Colon (tissue), 2 donors: ENCODE measurements at regions not wholly inside any gene's neighbourhood (a gene's known extent, or its start where the extent isn't known, plus 50 kb on each side); places are given as distances from the start of the nearest gene placed in this dataset.

Experiments used
- FAIRE-seq: peaks from 2 replicates; lab custom pipeline; 2012; peaks lifted over from hg19 to GRCh38; lab: Jason Lieb, UNC
- donor health status: control.
- donor health status: control.

DNA sequence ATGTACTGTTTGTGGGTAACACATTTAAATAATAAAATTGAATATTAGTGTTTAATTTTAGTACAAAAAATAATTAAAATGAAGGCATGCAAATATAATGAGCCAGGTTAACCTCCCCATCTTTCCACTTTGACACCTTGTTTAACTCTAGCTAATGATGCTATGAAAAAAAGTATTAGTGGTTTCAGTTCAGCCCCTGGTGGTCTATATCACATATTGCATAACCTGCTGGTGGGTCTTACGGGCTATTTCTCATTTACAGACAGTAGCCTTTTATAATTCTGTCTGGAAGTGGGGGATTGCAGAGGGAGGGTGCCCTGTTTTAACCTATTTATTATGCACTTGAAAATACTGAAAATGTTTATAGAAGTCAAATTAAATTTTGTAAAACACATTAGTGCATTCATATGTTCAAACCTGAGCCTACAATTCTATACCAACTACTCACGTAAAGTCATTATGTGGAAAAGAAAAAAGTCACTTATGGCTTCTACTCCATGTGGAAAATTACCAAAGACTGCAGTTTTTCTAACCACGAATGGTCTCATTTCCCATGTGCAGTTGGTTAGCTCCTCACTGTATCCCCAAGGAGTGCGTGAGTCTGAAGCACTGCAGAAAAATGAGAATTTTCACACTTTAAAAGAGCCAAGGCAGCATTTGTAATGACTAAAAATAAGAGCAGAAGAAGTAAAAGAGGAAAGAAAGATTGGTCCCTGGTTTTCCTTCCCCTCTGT lies 381.0 kb downstream of the MTX2 start:
- FAIRE-seq, result no peak

GRCh38 chr2:176650838-176651555 lies 381.8 kb downstream of the MTX2 start:
- no peak for FAIRE-seq

GRCh38 chr2:176652300-176653182 lies 383.3 kb downstream of the MTX2 start:
- no peak for FAIRE-seq

DNA sequence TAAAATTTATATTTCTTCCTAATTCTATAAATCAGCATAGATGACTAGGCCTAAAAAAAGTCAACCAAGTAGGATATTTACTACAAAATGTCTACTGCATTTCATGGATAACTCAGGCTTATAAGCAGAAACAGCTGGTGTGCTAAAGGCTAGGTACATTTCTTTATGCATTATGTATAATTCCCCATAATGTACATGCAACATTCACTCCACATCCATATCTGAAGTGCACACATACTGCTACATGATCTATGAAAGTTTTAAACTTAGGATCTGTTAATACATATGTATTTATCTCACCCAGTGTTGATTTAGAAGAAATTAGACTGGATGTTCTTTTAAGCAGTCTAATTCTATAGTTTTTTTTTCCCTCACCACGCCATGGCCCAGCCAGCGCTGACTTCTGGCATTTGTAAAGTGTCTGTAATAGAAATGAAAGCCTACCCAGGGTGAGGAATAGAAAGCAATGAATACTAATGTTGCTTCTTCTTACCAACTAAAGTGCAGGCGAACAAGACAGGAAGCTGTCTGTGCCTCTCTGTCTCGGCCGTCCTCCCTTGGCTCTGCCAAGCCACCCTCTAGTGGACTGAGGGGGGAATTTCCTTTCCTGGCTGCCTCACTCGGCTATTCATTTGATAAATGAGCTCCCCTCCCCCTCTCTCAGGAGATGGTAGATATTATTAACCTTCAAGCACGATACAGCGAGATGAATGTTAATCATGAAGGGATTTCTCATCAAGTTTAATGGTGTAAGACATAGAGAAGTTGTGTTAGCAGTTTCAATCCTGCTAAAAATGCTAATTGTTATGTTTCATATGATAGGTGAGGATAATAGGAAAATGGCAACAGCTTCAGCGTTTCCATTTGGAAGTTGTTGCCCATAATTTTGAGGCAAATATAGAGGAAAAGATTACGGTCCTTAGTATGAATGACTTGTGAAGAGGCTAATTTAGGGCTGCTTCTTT lies 384.5 kb downstream of the MTX2 start:
- FAIRE-seq, result no peak

DNA sequence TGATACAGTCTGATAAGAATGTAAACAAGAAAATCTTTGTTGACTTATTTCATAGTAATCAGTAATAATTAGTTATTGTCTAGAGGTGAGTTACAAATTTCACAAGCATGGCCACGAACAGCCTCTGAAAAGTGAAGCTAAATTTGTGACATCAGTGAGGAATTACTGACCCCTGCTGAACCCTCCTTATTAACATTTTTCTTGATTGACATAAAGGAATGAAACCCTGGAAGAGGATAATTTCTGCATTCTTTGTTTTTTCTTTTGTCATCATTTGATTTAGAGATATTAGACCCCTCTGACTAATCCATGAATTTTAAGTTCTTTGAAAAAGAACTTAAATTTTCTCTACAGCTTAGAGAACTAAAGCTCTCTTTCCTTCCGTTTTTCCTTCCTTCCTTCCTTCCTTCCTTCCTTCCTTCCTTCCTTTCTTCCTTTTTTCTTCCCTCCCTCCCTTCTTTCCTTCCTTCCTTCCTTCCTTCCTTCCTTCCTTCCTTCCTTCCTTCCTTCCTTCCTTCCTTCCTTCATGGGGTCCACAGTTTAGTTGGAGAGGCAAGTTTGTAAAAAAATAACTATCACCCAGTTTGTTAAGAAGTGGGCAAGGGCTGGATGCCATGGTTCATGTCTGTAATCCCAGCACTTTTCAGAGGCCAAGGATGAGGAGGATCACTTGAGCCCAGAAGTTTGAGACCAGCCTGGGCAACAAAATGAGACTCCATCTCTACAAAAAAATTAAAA lies 387.0 kb downstream of the MTX2 start:
- FAIRE-seq, result no peak

GRCh38 chr2:176656776-176657140 lies 387.5 kb downstream of the MTX2 start:
- no peak for FAIRE-seq

DNA sequence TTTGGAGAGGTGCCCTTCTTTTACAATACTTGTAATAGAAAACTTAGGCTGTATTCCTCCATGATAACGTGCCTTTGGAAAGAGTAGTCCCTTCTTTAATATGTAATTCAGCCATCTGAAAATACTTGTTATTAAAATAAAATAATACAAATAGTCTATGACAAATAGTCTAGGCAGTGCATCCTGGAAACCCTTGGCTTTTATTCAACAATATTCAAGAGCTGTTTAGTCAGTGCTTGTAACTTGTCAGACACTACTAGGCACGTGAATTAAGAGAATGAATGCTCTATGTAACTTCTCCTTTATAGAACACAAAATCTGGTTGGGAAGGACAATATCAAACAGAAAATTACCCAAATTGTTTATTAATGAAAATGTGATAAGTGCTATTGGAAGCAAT lies 388.2 kb downstream of the MTX2 start:
- FAIRE-seq, result no peak

DNA sequence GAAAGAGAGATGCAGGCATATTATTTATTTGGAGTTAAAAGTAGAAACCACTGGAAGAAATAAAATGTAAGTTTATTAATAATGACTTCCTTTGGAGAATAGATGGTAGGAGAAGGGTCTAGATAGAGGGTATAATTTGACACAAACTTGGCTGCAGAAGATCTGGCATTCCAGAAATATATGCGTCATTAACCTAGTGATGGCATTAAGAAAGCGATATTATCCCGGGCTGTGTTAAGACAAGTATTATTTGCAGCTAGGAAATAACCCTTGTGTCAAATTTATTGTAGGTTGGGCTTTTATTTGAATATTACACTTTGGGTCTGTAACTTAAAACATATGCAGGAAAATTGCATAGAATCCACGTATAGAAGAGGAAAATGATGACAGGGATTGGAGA lies 389.5 kb downstream of the MTX2 start:
- no peak for FAIRE-seq

DNA sequence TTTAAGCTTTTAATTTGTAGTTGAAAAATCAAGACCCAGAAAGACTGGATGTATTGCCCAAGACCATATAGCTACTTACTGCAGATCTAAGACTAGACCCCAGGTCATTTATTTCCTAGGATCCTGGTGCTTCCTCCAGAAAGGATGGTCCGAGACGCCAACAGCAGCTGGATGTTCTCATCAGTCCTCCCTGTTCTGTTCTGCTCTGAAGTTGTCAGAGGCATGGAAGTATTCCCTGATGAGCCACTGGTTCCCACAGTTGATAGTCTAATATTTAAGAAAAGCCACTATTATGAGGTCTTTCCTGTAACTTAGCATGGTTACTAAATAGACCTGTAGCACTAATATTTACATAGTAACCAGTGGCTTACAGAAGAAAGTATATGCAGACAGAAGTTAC lies 393.5 kb downstream of the MTX2 start:
- no peak for FAIRE-seq

DNA sequence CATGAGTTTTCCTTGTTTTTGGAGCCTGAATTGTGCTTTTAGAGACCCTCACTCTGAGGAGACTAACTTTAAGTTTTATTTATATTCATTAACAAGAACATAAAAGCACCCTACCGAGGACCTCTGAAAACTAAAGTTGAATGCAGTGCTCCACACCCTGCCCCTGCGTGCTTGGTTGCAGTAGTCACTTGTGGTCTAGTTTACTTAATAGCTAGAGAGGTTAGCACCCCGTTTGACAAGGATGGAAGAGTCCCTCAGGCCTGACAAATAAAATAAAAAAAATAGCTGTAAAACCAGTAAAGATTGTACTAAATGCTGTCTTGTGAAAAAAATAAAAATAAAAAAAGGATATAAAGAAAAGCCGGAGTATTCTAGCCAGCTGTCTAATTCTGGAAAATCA lies 395.2 kb downstream of the MTX2 start:
- FAIRE-seq, result no peak

GRCh38 chr2:176665086-176665485 lies 395.8 kb downstream of the MTX2 start:
- no peak for FAIRE-seq

DNA sequence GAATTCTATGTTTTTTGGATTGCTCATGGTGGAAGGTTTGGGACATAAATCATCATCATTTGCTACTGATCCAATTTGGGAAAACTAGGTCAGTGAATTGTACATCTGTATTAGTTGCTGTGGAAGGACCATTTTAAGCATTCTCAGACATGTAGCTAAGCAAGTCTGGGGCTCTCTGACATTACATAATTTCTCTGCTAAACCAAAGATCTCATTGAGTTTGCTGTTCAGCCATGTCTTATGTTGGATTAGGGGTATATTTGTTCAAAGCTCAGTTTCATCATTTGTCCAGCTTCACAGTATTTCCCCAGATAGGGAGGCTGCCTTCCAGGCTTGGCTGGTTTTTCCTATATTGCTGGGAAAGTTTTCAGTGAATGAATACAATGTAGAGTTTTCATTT lies 399.7 kb downstream of the MTX2 start:
- FAIRE-seq, result no peak

DNA sequence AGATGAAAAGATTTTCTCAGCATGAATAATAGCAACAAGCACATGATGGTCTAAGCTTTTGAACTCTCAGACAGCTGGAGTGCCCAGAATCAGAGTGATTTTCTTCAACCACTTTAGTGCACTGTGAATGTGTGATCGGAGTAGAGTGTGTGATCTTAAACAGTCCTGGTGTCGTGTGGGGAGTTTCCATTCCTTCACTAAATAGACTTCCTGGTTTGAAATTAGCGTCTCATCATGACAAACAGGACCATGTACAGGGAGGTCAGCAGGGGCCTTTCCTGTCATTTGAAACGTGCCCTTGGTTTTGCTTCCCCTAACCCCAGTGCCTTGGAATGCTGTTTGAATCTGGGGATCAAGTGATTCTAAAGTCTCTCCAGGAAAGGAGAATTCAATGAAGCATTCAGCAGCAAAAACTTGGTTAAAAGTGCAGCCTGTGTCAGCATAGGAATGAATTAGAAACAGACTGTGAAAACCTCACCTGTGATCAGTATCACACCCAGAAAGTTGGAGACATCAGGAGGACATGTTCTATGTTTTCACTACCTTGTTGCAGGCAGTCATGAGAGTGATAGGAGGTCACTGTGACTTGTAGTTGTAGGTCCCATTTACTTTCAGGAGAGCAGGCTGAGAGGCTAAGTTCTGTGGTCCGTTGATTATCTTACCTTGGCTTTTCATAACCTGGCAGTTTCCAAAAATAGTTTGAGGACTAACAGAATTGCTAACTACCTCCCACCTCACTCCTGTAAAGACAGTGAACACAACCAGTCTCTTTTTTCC lies 400.3 kb downstream of the MTX2 start:
- FAIRE-seq, result no peak

GRCh38 chr2:176675271-176675949 lies 406.2 kb downstream of the MTX2 start:
- no peak for FAIRE-seq

DNA sequence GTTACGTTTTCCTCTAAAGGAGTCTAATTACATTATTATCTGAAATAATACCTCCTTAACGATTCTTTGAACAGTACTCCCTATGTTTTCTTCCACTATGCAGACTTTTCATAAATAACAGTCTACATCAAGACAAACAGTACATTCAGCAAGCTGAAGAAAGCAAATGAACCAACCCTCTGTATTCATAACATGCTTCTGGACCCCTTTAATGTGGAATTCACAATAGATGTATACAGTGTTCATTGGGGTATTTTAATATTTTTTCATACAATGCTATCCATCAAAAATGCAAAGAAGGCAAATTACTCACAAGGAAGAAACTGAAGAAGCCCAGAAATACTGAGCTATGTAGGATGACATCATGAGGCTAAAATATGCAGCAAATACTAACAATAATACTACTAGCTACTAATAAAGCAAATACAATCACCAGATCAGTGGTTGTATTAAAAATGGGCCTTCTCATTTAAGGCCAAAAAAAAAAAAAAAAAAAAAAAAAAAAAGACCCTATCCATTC lies 408.6 kb downstream of the MTX2 start:
- no peak for FAIRE-seq

DNA sequence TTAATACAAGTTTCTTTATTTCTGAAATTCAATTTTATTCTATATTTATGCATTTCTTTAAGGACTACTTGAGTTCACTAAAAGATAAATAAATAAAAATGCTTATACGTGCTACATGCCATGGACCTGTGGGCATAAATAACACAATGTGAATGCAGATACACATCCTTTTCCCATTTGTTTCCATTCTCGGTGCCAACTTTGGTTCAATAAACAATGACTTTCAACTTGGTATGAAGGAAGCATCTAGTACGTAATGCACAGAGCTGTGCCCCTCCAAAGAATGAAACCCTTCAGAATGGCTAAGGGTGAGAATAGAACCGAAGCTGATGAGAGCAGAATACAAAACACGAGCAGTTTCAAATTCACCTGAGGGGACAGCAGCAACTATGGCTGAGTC lies 409.3 kb downstream of the MTX2 start:
- no peak for FAIRE-seq

- no peak for FAIRE-seq
Measured at GRCh38 chr2:176679061-176679669, 409.9 kb downstream of the MTX2 start.

- FAIRE-seq, result no peak
Measured at GRCh38 chr2:176680916-176681516, 411.8 kb downstream of the MTX2 start.
